Spleen (tissue), 7 donors: ENCODE measurements at regions not wholly inside any gene's neighbourhood (a gene's known extent, or its start where the extent isn't known, plus 50 kb on each side); places are given as distances from the start of the nearest gene placed in this dataset.

Experiments
- CTCF ChIP-seq, 11 experiments: fragments of 200-600 bp in 7 of 11; fragments of 450-650 bp in 4 of 11; sonication (generic) in 4 of 11; IDR thresholded peaks in 8 of 11; conservative IDR thresholded peaks in 3 of 11; 1 replicate in 7 of 11; 2 replicates in 4 of 11; pipeline versions ENCODE4 v1.4.0 to v1.8.0; 2016 to 2021; ENCODE audit warnings: antibody characterized with exemption in 11 of 11, inconsistent platforms in 4 of 11, mild to moderate bottlenecking in 1 of 11
- POLR2A ChIP-seq, 3 donors: fragments of 450-650 bp; IDR thresholded peaks; one replicate each; pipeline ENCODE4 v1.5.1; 2017; ENCODE audit warnings: antibody characterized with exemption in 3 of 3, mild to moderate bottlenecking in 1 of 3
- POLR2AphosphoS5 ChIP-seq, 3 donors: sonication (generic); formaldehyde crosslinking; IDR thresholded peaks; one replicate each; pipeline ENCODE4 v1.5.1; 2017; ENCODE audit warnings: antibody characterized with exemption in 3 of 3
- donor health status: DM: no; HTN: no; CAD: no; lungs with moderate emphysema.
- donor health status: DM: no; HTN: no; CAD: no.
- donor health status: DM: no; HTN: no; CAD: no.

DNA sequence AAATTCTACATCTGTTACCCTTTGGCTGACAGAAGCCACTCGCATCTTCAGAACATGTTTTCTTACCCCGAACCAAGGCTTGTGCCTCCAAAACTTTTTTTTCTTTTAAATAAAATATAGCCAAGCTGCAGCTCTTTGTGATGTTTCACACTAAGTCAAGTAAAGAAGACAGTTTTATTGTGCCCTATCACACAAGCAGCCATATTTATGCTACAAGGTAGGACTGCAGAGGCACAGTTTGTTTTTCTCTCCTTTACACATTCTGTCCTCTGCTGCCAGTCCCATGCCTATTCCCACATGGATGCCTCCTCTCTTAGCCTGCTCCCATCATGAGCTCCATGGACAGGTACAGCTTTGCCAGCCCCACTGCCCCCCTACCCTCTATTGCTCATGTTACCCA is 219.6 kb upstream of the THUMPD2 start:
- no peak for TF ChIP-seq CTCF (IDR thresholded peaks at IDR 0.05 in 8 of 11, conservative IDR thresholded peaks at IDR 0.05 in 3 of 11)
- TF ChIP-seq POLR2A (IDR thresholded peaks at IDR 0.05), result no peak
- no peak for TF ChIP-seq POLR2AphosphoS5 (IDR thresholded peaks at IDR 0.05)
